DND-41 (cell line): ENCODE measurements at regions not wholly inside any gene's neighbourhood (a gene's known extent, or its start where the extent isn't known, plus 50 kb on each side); places are given as distances from the start of the nearest gene placed in this dataset.

Experiments
- ATAC-seq: fragments of 200-7000 bp; cut with Tn5 transposase; 3 replicates; pipeline ENCODE4 v1.9.1; 2021; ENCODE audit warnings: low read depth; ENCODE audit not compliant: insufficient read depth
- DNase-seq: peaks from one replicate; pipeline ENCODE4 v3.0.0-alpha.2; 2020
- H2AFZ ChIP-seq: 2 replicates; pipeline ENCODE4 v1.6.0; 2012; ENCODE audit warnings: low read depth, low read length
- H3K27ac ChIP-seq: 2 replicates; pipeline ENCODE4 v1.5.1; 2012; ENCODE audit warnings: low read length, inconsistent platforms
- H3K27me3 ChIP-seq: fragments of 200-600 bp; sonication (generic); 2 replicates; pipeline ENCODE4 v1.6.0; 2012; ENCODE audit warnings: low read length, mild to moderate bottlenecking, inconsistent platforms; ENCODE audit not compliant: insufficient read depth, poor library complexity
- H3K36me3 ChIP-seq: 2 replicates; pipeline ENCODE4 v1.5.1; 2012; ENCODE audit warnings: low read length, inconsistent platforms; ENCODE audit not compliant: insufficient read depth
- H3K4me1 ChIP-seq: 2 replicates; pipeline ENCODE4 v1.5.1; 2012; ENCODE audit warnings: mild to moderate bottlenecking, low read length; ENCODE audit not compliant: insufficient read depth
- H3K4me2 ChIP-seq: 2 replicates; pipeline ENCODE4 v1.6.0; 2012; ENCODE audit warnings: mild to moderate bottlenecking, moderate library complexity, low read length, inconsistent platforms; ENCODE audit not compliant: insufficient read depth
- H3K4me3 ChIP-seq, 2 experiments: fragments of 200-600 bp in 1 of 2; shearing (Covaris generic) in 1 of 2; 2 replicates each; pipeline ENCODE4 v1.5.1; 2012 to 2016; ENCODE audit warnings: inconsistent platforms in 2 of 2, low read length in 2 of 2, mild to moderate bottlenecking in 2 of 2, low read depth in 1 of 2, moderate library complexity in 1 of 2
- H3K79me2 ChIP-seq: 2 replicates; pipeline ENCODE4 v1.6.0; 2012; ENCODE audit warnings: low read length, inconsistent platforms; ENCODE audit not compliant: insufficient read depth
- H3K9ac ChIP-seq: 2 replicates; pipeline ENCODE4 v1.6.0; 2012; ENCODE audit warnings: low read depth, mild to moderate bottlenecking, inconsistent platforms, low read length, moderate library complexity
- H3K9me3 ChIP-seq: 2 replicates; pipeline ENCODE4 v1.5.1; 2012; ENCODE audit warnings: low read length, moderate library complexity, mild to moderate bottlenecking, inconsistent platforms; ENCODE audit not compliant: insufficient read depth, severe bottlenecking
- H4K20me1 ChIP-seq: 2 replicates; pipeline ENCODE4 v1.6.0; 2012; ENCODE audit warnings: low read length; ENCODE audit not compliant: insufficient read depth
- CTCF ChIP-seq: IDR thresholded peaks from 2 replicates; pipeline ENCODE4 v1.5.1; 2012; ENCODE audit warnings: borderline replicate concordance, low read length, moderate library complexity, mild to moderate bottlenecking; ENCODE audit not compliant: poor library complexity, severe bottlenecking; ENCODE audit errors: extremely low read depth
- EZH2 ChIP-seq: IDR thresholded peaks from 3 replicates; pipeline ENCODE4 v1.6.1; 2012; ENCODE audit warnings: borderline replicate concordance, low read depth, mild to moderate bottlenecking, moderate library complexity, low read length, inconsistent platforms; ENCODE audit not compliant: severe bottlenecking

- DNase-seq = no peak
- Histone ChIP-seq H3K27me3 (no peaks in the 10 kb centered on the region), H3K36me3 (no peaks in the 10 kb centered on the region), H3K79me2 (no peaks in the 10 kb centered on the region), H3K27ac (no peak overlapping the region), H4K20me1 (no peaks in the 10 kb centered on the region), H2AFZ (no peak overlapping the region), H3K4me3 (no peak overlapping the region), H3K4me1 (no peaks in the 10 kb centered on the region), H3K4me2 (no peak overlapping the region), H3K9ac (no peak overlapping the region), H3K9me3 (no peaks in the 10 kb centered on the region)
- ATAC-seq = no peak
- no peak for TF ChIP-seq CTCF
- TF ChIP-seq EZH2 = no peak
Observed at GRCh38 chr5:111673891-111674626, 82.9 kb downstream of the NREP start.

GRCh38 chr5:111672099-111672498 is 84.9 kb downstream of the NREP start:
- H3K79me2 ChIP-seq = no peaks in the 10 kb centered on the region
- no peak for TF ChIP-seq CTCF
- no peak for TF ChIP-seq EZH2
- DNase-seq = no peak
- H4K20me1 ChIP-seq = no peaks in the 10 kb centered on the region
- H3K4me1 ChIP-seq = no peaks in the 10 kb centered on the region
- no peak overlapping the region for H3K4me3 ChIP-seq
- H3K27me3 ChIP-seq = no peaks in the 10 kb centered on the region
- no peak overlapping the region for H3K4me2 ChIP-seq
- no peak for ATAC-seq
- H3K9ac ChIP-seq = no peak overlapping the region
- H3K36me3 ChIP-seq = no peaks in the 10 kb centered on the region
- no peak overlapping the region for H3K27ac ChIP-seq
- H2AFZ ChIP-seq = no peak overlapping the region
- H3K9me3 ChIP-seq = no peaks in the 10 kb centered on the region

GRCh38 chr5:111670826-111671492 is 86.0 kb downstream of the NREP start:
- no peak overlapping the region for H3K27ac ChIP-seq
- H4K20me1 ChIP-seq = no peaks in the 10 kb centered on the region
- no peaks in the 10 kb centered on the region for H3K9me3 ChIP-seq
- H3K36me3 ChIP-seq = no peaks in the 10 kb centered on the region
- H3K4me1 ChIP-seq = no peaks in the 10 kb centered on the region
- no peak for DNase-seq
- H3K27me3 ChIP-seq = no peaks in the 10 kb centered on the region
- TF ChIP-seq CTCF = no peak
- no peak for TF ChIP-seq EZH2
- H3K4me3 ChIP-seq = no peak overlapping the region
- no peaks in the 10 kb centered on the region for H3K79me2 ChIP-seq
- no peak for ATAC-seq
- no peak overlapping the region for H3K9ac ChIP-seq
- H3K4me2 ChIP-seq = no peak overlapping the region
- no peak overlapping the region for H2AFZ ChIP-seq
